Endothelial cell of umbilical vein (primary cell): ENCODE measurements at regions not wholly inside any gene's neighbourhood (a gene's known extent, or its start where the extent isn't known, plus 50 kb on each side); places are given as distances from the start of the nearest gene placed in this dataset.

Experiments
- EZH2 ChIP-seq: IDR thresholded peaks from 2 replicates; pipeline ENCODE4 v1.6.1; 2012; ENCODE audit warnings: borderline replicate concordance, low read depth, mild to moderate bottlenecking, moderate library complexity, low read length, inconsistent platforms; ENCODE audit not compliant: severe bottlenecking
- GATA2 ChIP-seq: IDR thresholded peaks from 2 replicates; pipeline ENCODE4 v1.7.0; 2011; ENCODE audit warnings: low read depth, mild to moderate bottlenecking, moderate library complexity, mixed read lengths, low read length; ENCODE audit not compliant: insufficient read length, insufficient read depth
- JUN ChIP-seq: IDR thresholded peaks from 2 replicates; pipeline ENCODE4 v1.6.1; 2011; ENCODE audit warnings: borderline replicate concordance, low read depth; ENCODE audit not compliant: insufficient read length, insufficient read depth
- MYC ChIP-seq: IDR thresholded peaks from one replicate; pipeline ENCODE4 v1.6.1; 2011; ENCODE audit warnings: mild to moderate bottlenecking, low read depth, low read length
- POLR2A ChIP-seq: IDR thresholded peaks from 2 replicates; pipeline ENCODE4 v1.6.1; 2012; ENCODE audit warnings: low read depth, mild to moderate bottlenecking, control low read depth, low read length
- POLR2AphosphoS5 ChIP-seq: IDR thresholded peaks from 2 replicates; pipeline ENCODE4 v1.6.1; 2012; ENCODE audit warnings: low read depth, mild to moderate bottlenecking, control low read depth, low read length, moderate library complexity; ENCODE audit not compliant: insufficient read depth
- TF ChIP-seq, protein P1 (sequence below), 2 donors: IDR thresholded peaks; 1 replicate in 1 of 2; 2 replicates in 1 of 2; pipeline ENCODE4 v1.5.1; 2011; ENCODE audit warnings: low read length in 2 of 2, mild to moderate bottlenecking in 2 of 2, moderate library complexity in 2 of 2, control low read depth in 1 of 2, inconsistent platforms in 1 of 2, low read depth in 1 of 2; ENCODE audit not compliant: insufficient read depth in 1 of 2; ENCODE audit errors: extremely low read depth in 1 of 2
- TF ChIP-seq, protein P2 (sequence below): IDR thresholded peaks from 2 replicates; pipeline ENCODE4 v1.6.1; 2011; ENCODE audit not compliant: insufficient read depth, insufficient read length

DNA sequence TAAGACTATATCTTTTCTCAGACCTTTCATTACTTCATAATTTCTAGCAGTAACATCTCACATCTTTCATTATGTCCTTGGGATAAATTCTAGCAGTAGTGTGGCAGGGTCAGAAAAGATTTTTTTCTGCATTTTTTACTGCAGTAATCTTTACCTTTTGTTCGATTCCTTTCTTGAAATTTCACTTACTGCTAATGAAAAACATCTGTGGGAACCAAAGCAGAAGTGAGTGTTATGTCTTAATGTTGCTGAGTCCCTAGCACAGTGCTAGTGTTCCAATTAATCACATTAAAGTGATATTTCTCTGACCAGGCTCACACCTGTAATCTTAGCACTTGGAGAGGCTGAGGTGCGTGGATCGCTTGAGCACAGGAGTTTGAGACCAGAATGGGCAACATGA is 123.6 kb downstream of the EHF start:
- TF ChIP-seq EZH2 (no peak), GATA2 (no peak), MYC (no peak), POLR2A (no peak), POLR2AphosphoS5 (no peak), JUN (no peak)
- TF ChIP-seq, protein P1, sequence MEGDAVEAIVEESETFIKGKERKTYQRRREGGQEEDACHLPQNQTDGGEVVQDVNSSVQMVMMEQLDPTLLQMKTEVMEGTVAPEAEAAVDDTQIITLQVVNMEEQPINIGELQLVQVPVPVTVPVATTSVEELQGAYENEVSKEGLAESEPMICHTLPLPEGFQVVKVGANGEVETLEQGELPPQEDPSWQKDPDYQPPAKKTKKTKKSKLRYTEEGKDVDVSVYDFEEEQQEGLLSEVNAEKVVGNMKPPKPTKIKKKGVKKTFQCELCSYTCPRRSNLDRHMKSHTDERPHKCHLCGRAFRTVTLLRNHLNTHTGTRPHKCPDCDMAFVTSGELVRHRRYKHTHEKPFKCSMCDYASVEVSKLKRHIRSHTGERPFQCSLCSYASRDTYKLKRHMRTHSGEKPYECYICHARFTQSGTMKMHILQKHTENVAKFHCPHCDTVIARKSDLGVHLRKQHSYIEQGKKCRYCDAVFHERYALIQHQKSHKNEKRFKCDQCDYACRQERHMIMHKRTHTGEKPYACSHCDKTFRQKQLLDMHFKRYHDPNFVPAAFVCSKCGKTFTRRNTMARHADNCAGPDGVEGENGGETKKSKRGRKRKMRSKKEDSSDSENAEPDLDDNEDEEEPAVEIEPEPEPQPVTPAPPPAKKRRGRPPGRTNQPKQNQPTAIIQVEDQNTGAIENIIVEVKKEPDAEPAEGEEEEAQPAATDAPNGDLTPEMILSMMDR (IDR thresholded peaks at IDR 0.05; ENCODE audit: extremely low read depth in 1 of 2, insufficient read depth in 1 of 2, low read depth in 1 of 2, low read length in 2 of 2), result no peak
- TF ChIP-seq, protein P2, sequence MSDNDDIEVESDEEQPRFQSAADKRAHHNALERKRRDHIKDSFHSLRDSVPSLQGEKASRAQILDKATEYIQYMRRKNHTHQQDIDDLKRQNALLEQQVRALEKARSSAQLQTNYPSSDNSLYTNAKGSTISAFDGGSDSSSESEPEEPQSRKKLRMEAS, result no peak
